ENCODE measurements at regions not wholly inside any gene's neighbourhood (a gene's known extent, or its start where the extent isn't known, plus 50 kb on each side); places are given as distances from the start of the nearest gene placed in this dataset.

- TF ChIP-seq EZH2 (IDR thresholded peaks at IDR 0.05; ENCODE audit: borderline replicate concordance) (no peak), CTCF (IDR thresholded peaks at IDR 0.05; ENCODE audit: poor library complexity) (no peak)
Observed at GRCh38 chr10:2909921-2910320, 157.4 kb upstream of the PFKP start.
